ENCODE measurements at regions not wholly inside any gene's neighbourhood (a gene's known extent, or its start where the extent isn't known, plus 50 kb on each side); places are given as distances from the start of the nearest gene placed in this dataset.
"Not testable (repeated sequence)": the region's sequence is repeated elsewhere in the genome, so short reads cannot be mapped to it uniquely, and the experiment has no call there.

GRCh38 chr17:77828749-77829539 is 129.6 kb upstream of the TNRC6C start:
- H3K4me1 ChIP-seq (ENCODE audit: control insufficient read depth, insufficient read depth, low read length) = peaks cover 36% of the 10 kb centered on the region
- WGBS, 2 experiments = 95% methylated on average over 21 of the region's 21 CpGs
- H3K9me3 ChIP-seq (ENCODE audit: control insufficient read depth, low read length) = no peaks in the 10 kb centered on the region
- H3K27me3 ChIP-seq (ENCODE audit: control insufficient read depth, insufficient read depth, low read length, poor library complexity, severe bottlenecking) = no peaks in the 10 kb centered on the region
- no peak overlapping the region for H3K27ac ChIP-seq (ENCODE audit: insufficient read depth, low read depth, low read length, poor library complexity, severe bottlenecking)
- H3K4me3 ChIP-seq (ENCODE audit: insufficient read depth, low read depth, low read length) = no peak overlapping the region
- H3K36me3 ChIP-seq (ENCODE audit: control insufficient read depth, insufficient read depth, low read length) = no peaks in the 10 kb centered on the region

GRCh38 chr17:77829843-77830799 is 128.4 kb upstream of the TNRC6C start:
- 46 to 53% methylated on average over 15 of the region's 16 CpGs for WGBS, 2 experiments
- peak overlapping the region; percentile 32 for H3K27ac ChIP-seq (ENCODE audit: insufficient read depth, low read depth, low read length, poor library complexity, severe bottlenecking)
- no peaks in the 10 kb centered on the region for H3K27me3 ChIP-seq (ENCODE audit: control insufficient read depth, insufficient read depth, low read length, poor library complexity, severe bottlenecking)

DNA sequence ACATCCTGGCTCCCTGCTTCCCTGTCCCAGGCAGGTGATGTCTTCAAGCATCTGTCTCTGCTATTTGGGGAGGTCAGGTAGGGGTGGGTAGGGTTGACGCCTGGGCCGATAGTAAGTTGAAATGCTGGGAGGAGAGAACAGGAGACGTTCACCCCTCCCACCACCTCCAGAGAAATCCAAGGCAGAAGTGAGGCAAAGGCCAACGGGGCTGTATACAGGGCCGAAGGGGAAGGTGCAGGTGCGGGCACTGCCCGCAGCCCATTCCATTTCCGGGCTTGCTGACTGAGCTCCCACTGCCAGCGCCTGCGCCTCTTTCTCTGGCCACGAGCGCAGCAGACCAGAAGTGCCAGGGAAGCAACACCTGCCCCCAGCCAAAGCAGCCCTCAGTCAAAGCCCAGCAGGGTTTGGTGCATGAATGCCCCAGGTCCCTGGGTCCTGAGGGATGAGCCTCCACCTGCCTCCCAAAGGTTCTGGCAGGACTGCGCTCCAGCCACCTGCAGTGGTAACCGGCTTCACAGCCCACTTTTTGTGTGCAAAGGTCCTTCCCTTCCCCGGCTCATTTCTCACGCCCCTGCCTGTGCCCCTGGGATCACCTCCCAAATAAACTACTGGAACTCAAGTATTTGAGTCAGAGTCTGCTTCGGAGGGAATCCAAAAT is 127.6 kb upstream of the TNRC6C start:
- Histone ChIP-seq H3K9me3 (ENCODE audit: control insufficient read depth, low read length) (no peaks in the 10 kb centered on the region), H3K4me3 (ENCODE audit: insufficient read depth, low read depth, low read length) (no peak overlapping the region), H3K4me1 (ENCODE audit: control insufficient read depth, insufficient read depth, low read length) (peaks cover 32% of the 10 kb centered on the region), H3K27ac (ENCODE audit: insufficient read depth, low read depth, low read length, poor library complexity, severe bottlenecking) (peak overlapping the region; percentile 65), H3K36me3 (ENCODE audit: control insufficient read depth, insufficient read depth, low read length) (no peaks in the 10 kb centered on the region), H3K27me3 (ENCODE audit: control insufficient read depth, insufficient read depth, low read length, poor library complexity, severe bottlenecking) (no peaks in the 10 kb centered on the region)
- WGBS, 2 experiments = 78 to 86% methylated on average over 17 of the region's 17 CpGs

More at GRCh38 chr17:77829843-77830799, 128.4 kb upstream of the TNRC6C start:
- Histone ChIP-seq H3K4me1 (ENCODE audit: control insufficient read depth, insufficient read depth, low read length) (peaks cover 39% of the 10 kb centered on the region), H3K9me3 (ENCODE audit: control insufficient read depth, low read length) (no peaks in the 10 kb centered on the region), H3K4me3 (ENCODE audit: insufficient read depth, low read depth, low read length) (no peak overlapping the region), H3K36me3 (ENCODE audit: control insufficient read depth, insufficient read depth, low read length) (no peaks in the 10 kb centered on the region)

DNA sequence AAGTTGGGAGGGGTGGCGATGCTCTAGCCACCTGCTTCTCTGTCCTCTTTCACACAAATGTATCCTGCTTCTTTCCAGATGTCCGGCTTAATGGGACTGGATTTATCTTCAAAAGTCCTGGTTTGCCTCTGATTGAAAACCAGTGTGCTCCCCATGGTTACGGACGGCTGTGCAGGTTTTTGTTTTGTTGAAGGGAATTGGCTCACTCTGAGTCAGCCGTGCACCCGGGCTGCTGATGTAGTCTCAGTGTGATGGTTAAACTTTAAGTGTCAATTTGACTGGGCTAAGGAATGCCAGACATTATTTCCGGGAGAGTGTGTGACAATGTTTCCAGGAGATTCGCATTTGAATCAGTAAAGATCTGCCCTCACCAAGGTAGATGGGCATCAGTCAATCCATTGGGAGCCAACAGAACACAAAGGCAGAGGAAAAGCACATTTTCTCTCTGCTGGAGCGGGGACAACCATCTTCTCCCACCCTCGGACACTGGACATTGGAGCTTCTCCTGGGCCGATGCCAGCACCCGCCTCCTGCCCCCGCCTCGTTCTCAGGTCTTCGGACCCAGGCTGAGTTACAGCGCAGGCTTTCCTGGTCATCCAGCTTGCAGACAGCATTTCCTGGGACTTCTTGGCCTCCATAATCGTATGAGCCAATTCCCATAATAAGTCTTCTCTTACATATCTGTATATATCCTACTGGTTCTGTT is 126.9 kb upstream of the TNRC6C start:
- 84 to 86% methylated on average over 17 of the region's 17 CpGs for WGBS, 2 experiments
- H3K4me1 ChIP-seq (ENCODE audit: control insufficient read depth, insufficient read depth, low read length) = peaks cover 32% of the 10 kb centered on the region
- no peaks in the 10 kb centered on the region for H3K36me3 ChIP-seq (ENCODE audit: control insufficient read depth, insufficient read depth, low read length)
- H3K4me3 ChIP-seq (ENCODE audit: insufficient read depth, low read depth, low read length) = no peak overlapping the region
- H3K9me3 ChIP-seq (ENCODE audit: control insufficient read depth, low read length) = no peaks in the 10 kb centered on the region
- H3K27ac ChIP-seq (ENCODE audit: insufficient read depth, low read depth, low read length, poor library complexity, severe bottlenecking) = peak overlapping the region; percentile 65
- no peaks in the 10 kb centered on the region for H3K27me3 ChIP-seq (ENCODE audit: control insufficient read depth, insufficient read depth, low read length, poor library complexity, severe bottlenecking)

DNA sequence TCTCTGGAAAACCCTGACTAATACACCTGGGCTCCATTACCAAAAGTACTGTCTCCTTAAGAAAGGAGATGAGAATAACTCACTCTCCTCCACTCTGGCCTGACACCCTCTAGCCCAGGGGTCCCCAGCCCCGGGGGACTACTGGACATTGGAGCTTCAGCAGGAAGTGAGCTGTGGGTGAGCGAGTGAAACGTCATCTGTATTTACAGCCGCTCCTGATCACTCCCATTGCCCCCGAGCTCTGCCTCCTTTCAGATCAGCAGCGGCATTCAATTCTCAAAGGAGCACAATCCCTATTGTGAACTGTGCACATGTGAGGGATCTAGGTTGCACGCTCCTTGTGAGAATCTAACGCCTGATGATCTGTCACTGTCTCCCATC is 126.3 kb upstream of the TNRC6C start:
- Histone ChIP-seq H3K4me1 (ENCODE audit: control insufficient read depth, insufficient read depth, low read length) (peaks cover 32% of the 10 kb centered on the region), H3K27ac (ENCODE audit: insufficient read depth, low read depth, low read length, poor library complexity, severe bottlenecking) (no peak overlapping the region), H3K9me3 (ENCODE audit: control insufficient read depth, low read length) (no peaks in the 10 kb centered on the region), H3K36me3 (ENCODE audit: control insufficient read depth, insufficient read depth, low read length) (no peaks in the 10 kb centered on the region), H3K4me3 (ENCODE audit: insufficient read depth, low read depth, low read length) (no peak overlapping the region), H3K27me3 (ENCODE audit: control insufficient read depth, insufficient read depth, low read length, poor library complexity, severe bottlenecking) (no peaks in the 10 kb centered on the region)
- 86 to 88% methylated on average over 8 of the region's 8 CpGs for WGBS, 2 experiments

- H3K9me3 ChIP-seq (ENCODE audit: control insufficient read depth, low read length) = no peaks in the 10 kb centered on the region
- H3K4me3 ChIP-seq (ENCODE audit: insufficient read depth, low read depth, low read length) = no peak overlapping the region
- H3K27ac ChIP-seq (ENCODE audit: insufficient read depth, low read depth, low read length, poor library complexity, severe bottlenecking) = no peak overlapping the region
- 84 to 85% methylated on average over 5 of the region's 5 CpGs for WGBS, 2 experiments
- H3K4me1 ChIP-seq (ENCODE audit: control insufficient read depth, insufficient read depth, low read length) = peaks cover 28% of the 10 kb centered on the region
- no peaks in the 10 kb centered on the region for H3K27me3 ChIP-seq (ENCODE audit: control insufficient read depth, insufficient read depth, low read length, poor library complexity, severe bottlenecking)
- H3K36me3 ChIP-seq (ENCODE audit: control insufficient read depth, insufficient read depth, low read length) = no peaks in the 10 kb centered on the region
These were observed 124.7 kb upstream of the TNRC6C start for GRCh38 chr17:77833769-77834168.

DNA sequence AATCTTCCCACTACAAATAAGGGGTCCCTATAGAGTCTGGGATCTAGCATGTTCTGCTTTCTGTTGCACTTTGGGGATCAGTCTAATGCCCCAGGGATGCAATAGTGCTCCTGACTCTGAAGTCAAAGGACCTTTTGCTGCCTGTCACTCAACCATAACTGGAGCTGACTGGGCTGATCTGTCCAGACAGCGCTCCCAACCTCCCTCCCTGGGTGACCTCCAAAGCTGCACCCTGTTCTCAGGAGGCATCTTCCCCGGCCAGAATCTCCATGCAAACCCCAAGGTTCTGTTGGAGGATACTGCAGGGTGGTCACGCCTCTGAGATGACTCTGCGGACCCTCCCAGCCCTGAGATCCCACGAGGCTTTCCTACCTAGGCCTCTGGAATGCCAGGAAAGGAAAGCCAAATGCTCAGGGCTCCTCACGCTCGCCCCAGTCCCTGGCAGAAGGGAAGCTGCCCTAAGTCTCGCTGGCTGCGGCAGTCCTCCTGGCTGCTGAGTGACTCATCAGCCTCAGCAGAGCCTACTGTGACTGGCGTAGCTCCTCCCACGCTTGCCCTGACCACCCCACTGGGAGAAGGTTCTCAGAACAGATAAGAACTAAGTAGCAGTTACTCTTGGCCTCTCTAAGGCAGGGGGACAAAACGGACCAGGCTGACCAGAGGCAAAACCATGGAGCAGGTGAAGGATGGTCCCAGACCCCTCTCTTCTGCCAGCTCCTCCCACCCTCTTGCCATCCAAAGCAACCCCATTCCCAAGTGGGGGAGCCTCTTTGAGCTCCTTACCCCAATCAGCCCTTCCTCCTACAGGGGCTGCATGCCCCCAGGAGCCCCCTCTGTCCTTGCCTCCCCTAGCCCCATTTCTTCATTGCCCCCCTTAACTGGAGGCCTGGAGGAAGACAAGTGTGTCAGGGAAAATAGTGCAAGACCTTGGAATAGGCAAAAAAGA is 124.1 kb upstream of the TNRC6C start:
- no peaks in the 10 kb centered on the region for H3K9me3 ChIP-seq (ENCODE audit: control insufficient read depth, low read length)
- no peaks in the 10 kb centered on the region for H3K36me3 ChIP-seq (ENCODE audit: control insufficient read depth, insufficient read depth, low read length)
- peaks cover 24% of the 10 kb centered on the region for H3K4me1 ChIP-seq (ENCODE audit: control insufficient read depth, insufficient read depth, low read length)
- H3K27me3 ChIP-seq (ENCODE audit: control insufficient read depth, insufficient read depth, low read length, poor library complexity, severe bottlenecking) = no peaks in the 10 kb centered on the region
- WGBS, 2 experiments = 56% methylated on average over 12 of the region's 12 CpGs
- no peak overlapping the region for H3K27ac ChIP-seq (ENCODE audit: insufficient read depth, low read depth, low read length, poor library complexity, severe bottlenecking)
- no peak overlapping the region for H3K4me3 ChIP-seq (ENCODE audit: insufficient read depth, low read depth, low read length)

DNA sequence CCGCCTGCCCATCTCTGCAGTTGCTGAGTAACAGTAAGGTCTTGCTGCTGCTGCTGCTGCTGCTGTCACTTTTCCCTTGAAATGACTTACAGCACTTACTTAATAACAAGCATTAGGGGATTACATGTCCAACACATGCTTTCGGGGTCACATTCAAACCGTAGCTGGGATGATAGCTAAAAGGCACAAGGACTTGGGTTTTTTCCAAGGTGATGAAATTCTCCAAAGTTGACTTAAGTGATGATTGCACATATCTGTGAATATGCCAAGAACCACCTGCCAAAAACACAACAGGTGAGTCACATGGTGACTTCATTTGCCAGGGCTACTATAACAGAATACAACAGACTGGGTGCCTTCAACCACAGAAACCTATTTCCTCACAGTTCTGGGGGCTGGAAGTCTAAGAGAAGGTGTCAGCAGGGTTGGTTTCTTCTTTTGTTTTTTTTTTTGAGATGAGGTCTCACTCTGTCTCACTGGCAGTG is 121.9 kb upstream of the TNRC6C start:
- no peak overlapping the region for H3K4me3 ChIP-seq (ENCODE audit: insufficient read depth, low read depth, low read length)
- H3K36me3 ChIP-seq (ENCODE audit: control insufficient read depth, insufficient read depth, low read length) = no peaks in the 10 kb centered on the region
- no peaks in the 10 kb centered on the region for H3K27me3 ChIP-seq (ENCODE audit: control insufficient read depth, insufficient read depth, low read length, poor library complexity, severe bottlenecking)
- peaks cover 5% of the 10 kb centered on the region for H3K4me1 ChIP-seq (ENCODE audit: control insufficient read depth, insufficient read depth, low read length)
- no peaks in the 10 kb centered on the region for H3K9me3 ChIP-seq (ENCODE audit: control insufficient read depth, low read length)
- no peak overlapping the region for H3K27ac ChIP-seq (ENCODE audit: insufficient read depth, low read depth, low read length, poor library complexity, severe bottlenecking)
- WGBS, 2 experiments = 94 to 100% methylated on average over 3 of the region's 3 CpGs

DNA sequence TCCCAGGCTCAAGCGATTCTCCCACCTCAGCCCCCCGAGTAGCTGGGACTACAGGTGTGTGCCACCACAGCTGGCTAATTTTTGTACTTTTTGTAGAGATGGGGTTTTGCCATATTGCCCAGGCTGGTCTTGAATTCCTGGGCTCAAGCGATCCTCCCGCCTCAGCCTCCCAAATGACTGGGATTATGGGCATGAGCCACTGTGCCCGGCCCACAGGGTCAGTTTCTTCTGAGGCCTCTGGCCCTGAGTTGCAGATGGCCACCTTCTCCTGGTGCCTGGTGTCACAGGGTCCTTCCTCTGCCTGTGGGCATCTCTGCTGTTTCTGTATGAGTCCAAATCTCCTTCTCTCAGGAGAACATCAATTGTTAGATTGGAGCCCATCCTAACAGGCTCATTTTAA is 121.4 kb upstream of the TNRC6C start:
- not testable (repeated sequence) for H3K9me3 ChIP-seq (ENCODE audit: control insufficient read depth, low read length); H3K4me1 ChIP-seq (ENCODE audit: control insufficient read depth, insufficient read depth, low read length); H3K27me3 ChIP-seq (ENCODE audit: control insufficient read depth, insufficient read depth, low read length, poor library complexity, severe bottlenecking); H3K36me3 ChIP-seq (ENCODE audit: control insufficient read depth, insufficient read depth, low read length); H3K27ac ChIP-seq (ENCODE audit: insufficient read depth, low read depth, low read length, poor library complexity, severe bottlenecking); H3K4me3 ChIP-seq (ENCODE audit: insufficient read depth, low read depth, low read length)
- 94 to 98% methylated on average over 5 of the region's 5 CpGs for WGBS, 2 experiments

Measured in ectodermal cell (in vitro differentiated cells).